Large intestine (tissue), 3 donors: ENCODE measurements at regions not wholly inside any gene's neighbourhood (a gene's known extent, or its start where the extent isn't known, plus 50 kb on each side); places are given as distances from the start of the nearest gene placed in this dataset.
"Not testable (repeated sequence)": the region's sequence is repeated elsewhere in the genome, so short reads cannot be mapped to it uniquely, and the experiment has no call there.

Source experiments
- DNase-seq, 2 donors: peaks; one replicate each; pipeline versions ENCODE4 v3.0.0 to v3.0.0-alpha.2; 2013
- H3K27ac ChIP-seq: one replicate; pipeline ENCODE4 v1.5.1; 2013; ENCODE audit warnings: low read length
- H3K27me3 ChIP-seq: 2 replicates; pipeline ENCODE4 v1.6.1; 2013; ENCODE audit warnings: low read length; ENCODE audit not compliant: control insufficient read depth, insufficient read depth
- H3K36me3 ChIP-seq: 2 replicates; pipeline ENCODE4 v1.6.1; 2013; ENCODE audit warnings: low read length; ENCODE audit not compliant: control insufficient read depth, insufficient read depth
- H3K4me1 ChIP-seq: one replicate; pipeline ENCODE4 v1.6.1; 2013; ENCODE audit warnings: low read length; ENCODE audit not compliant: control insufficient read depth, insufficient read depth
- H3K4me3 ChIP-seq: one replicate; pipeline ENCODE4 v1.5.1; 2013; ENCODE audit warnings: low read length
- H3K9me3 ChIP-seq: one replicate; pipeline ENCODE4 v1.6.1; 2013; ENCODE audit warnings: mild to moderate bottlenecking, low read depth, low read length, moderate library complexity; ENCODE audit not compliant: control insufficient read depth
- WGBS: methylation state at CpG from one replicate; pipeline ENCODE4 v1.1.5; 2013; ENCODE audit warnings: low lambda C conversion rate; ENCODE audit not compliant: insufficient coverage; 5-methylcytosine and 5-hydroxymethylcytosine counted together

- peaks cover 4% of the 10 kb centered on the region for H3K9me3 ChIP-seq
- H3K27me3 ChIP-seq = no peaks in the 10 kb centered on the region
- H3K27ac ChIP-seq = no peak overlapping the region
- H3K36me3 ChIP-seq = no peaks in the 10 kb centered on the region
- no peaks in the 10 kb centered on the region for H3K4me1 ChIP-seq
- no peak overlapping the region for H3K4me3 ChIP-seq
- no peak for DNase-seq
- no CpG with 5 or more reads among the region's 8 CpGs for WGBS
These were observed 1146.0 kb downstream of the UQCRFS1 start for GRCh38 chr19:28066988-28067387.

GRCh38 chr19:28066161-28066560 lies 1146.8 kb downstream of the UQCRFS1 start:
- Histone ChIP-seq H3K27ac (no peak overlapping the region), H3K9me3 (peaks cover 4% of the 10 kb centered on the region), H3K4me3 (no peak overlapping the region), H3K27me3 (no peaks in the 10 kb centered on the region), H3K4me1 (no peaks in the 10 kb centered on the region), H3K36me3 (no peaks in the 10 kb centered on the region)
- DNase-seq = no peak
- WGBS = 100% methylated on average over 1 of the region's 3 CpGs

GRCh38 chr19:28065026-28065425 lies 1147.9 kb downstream of the UQCRFS1 start:
- no peak for DNase-seq
- H3K4me1 ChIP-seq = no peaks in the 10 kb centered on the region
- WGBS = 50% methylated on average over 1 of the region's 1 CpG
- peaks cover 4% of the 10 kb centered on the region for H3K9me3 ChIP-seq
- no peaks in the 10 kb centered on the region for H3K27me3 ChIP-seq
- no peaks in the 10 kb centered on the region for H3K36me3 ChIP-seq
- no peak overlapping the region for H3K4me3 ChIP-seq
- H3K27ac ChIP-seq = no peak overlapping the region

- H3K9me3 ChIP-seq = peaks cover 4% of the 10 kb centered on the region
- H3K27ac ChIP-seq = no peak overlapping the region
- no peak for DNase-seq
- no CpG with 5 or more reads among the region's 2 CpGs for WGBS
- H3K27me3 ChIP-seq = no peaks in the 10 kb centered on the region
- no peaks in the 10 kb centered on the region for H3K36me3 ChIP-seq
- no peak overlapping the region for H3K4me3 ChIP-seq
- H3K4me1 ChIP-seq = no peaks in the 10 kb centered on the region
These were observed 1149.2 kb downstream of the UQCRFS1 start for GRCh38 chr19:28063702-28064101.

- no CpG with 5 or more reads among the region's 1 CpG for WGBS
- no peaks in the 10 kb centered on the region for H3K36me3 ChIP-seq
These were observed 1151.8 kb downstream of the UQCRFS1 start for GRCh38 chr19:28061111-28061510.

GRCh38 chr19:28057026-28057425 lies 1155.9 kb downstream of the UQCRFS1 start:
- H3K4me1 ChIP-seq, H3K4me3 ChIP-seq, H3K36me3 ChIP-seq, H3K27me3 ChIP-seq, H3K27ac ChIP-seq, DNase-seq, H3K9me3 ChIP-seq: not testable (repeated sequence)

More at GRCh38 chr19:28061111-28061510, 1151.8 kb downstream of the UQCRFS1 start:
- Histone ChIP-seq H3K9me3 (no peaks in the 10 kb centered on the region), H3K27me3 (no peaks in the 10 kb centered on the region), H3K27ac (no peak overlapping the region), H3K4me3 (no peak overlapping the region), H3K4me1 (no peaks in the 10 kb centered on the region)
- no peak for DNase-seq

GRCh38 chr19:28051047-28051446 lies 1161.9 kb downstream of the UQCRFS1 start:
- no peak overlapping the region for H3K27ac ChIP-seq
- no peaks in the 10 kb centered on the region for H3K27me3 ChIP-seq
- no peaks in the 10 kb centered on the region for H3K36me3 ChIP-seq
- no CpG with 5 or more reads among the region's 6 CpGs for WGBS
- H3K4me3 ChIP-seq = no peak overlapping the region
- no peaks in the 10 kb centered on the region for H3K4me1 ChIP-seq
- H3K9me3 ChIP-seq = no peaks in the 10 kb centered on the region
- no peak for DNase-seq

GRCh38 chr19:28049875-28050274 lies 1163.1 kb downstream of the UQCRFS1 start:
- no peaks in the 10 kb centered on the region for H3K27me3 ChIP-seq
- H3K27ac ChIP-seq = no peak overlapping the region
- no peaks in the 10 kb centered on the region for H3K4me1 ChIP-seq
- DNase-seq = no peak
- H3K36me3 ChIP-seq = no peaks in the 10 kb centered on the region
- no peaks in the 10 kb centered on the region for H3K9me3 ChIP-seq
- H3K4me3 ChIP-seq = no peak overlapping the region
- WGBS = no CpG with 5 or more reads among the region's 2 CpGs

- no CpG with 5 or more reads among the region's 1 CpG for WGBS
- Histone ChIP-seq H3K27me3 (no peaks in the 10 kb centered on the region), H3K27ac (no peak overlapping the region), H3K4me1 (no peaks in the 10 kb centered on the region), H3K36me3 (no peaks in the 10 kb centered on the region), H3K4me3 (no peak overlapping the region), H3K9me3 (no peaks in the 10 kb centered on the region)
- DNase-seq = no peak
These were observed 1166.0 kb downstream of the UQCRFS1 start for GRCh38 chr19:28046932-28047331.

- Histone ChIP-seq H3K4me3 (no peak overlapping the region), H3K9me3 (no peaks in the 10 kb centered on the region), H3K27ac (no peak overlapping the region), H3K27me3 (no peaks in the 10 kb centered on the region), H3K4me1 (no peaks in the 10 kb centered on the region), H3K36me3 (no peaks in the 10 kb centered on the region)
- no CpG with 5 or more reads among the region's 2 CpGs for WGBS
- DNase-seq = no peak
These were observed 1167.3 kb downstream of the UQCRFS1 start for GRCh38 chr19:28045621-28046020.

GRCh38 chr19:28044477-28044876 lies 1168.5 kb downstream of the UQCRFS1 start:
- no peaks in the 10 kb centered on the region for H3K36me3 ChIP-seq
- no peaks in the 10 kb centered on the region for H3K9me3 ChIP-seq
- DNase-seq = no peak
- H3K4me3 ChIP-seq = no peak overlapping the region
- no peaks in the 10 kb centered on the region for H3K27me3 ChIP-seq
- WGBS = no CpG with 5 or more reads among the region's 4 CpGs
- H3K27ac ChIP-seq = no peak overlapping the region
- H3K4me1 ChIP-seq = no peaks in the 10 kb centered on the region
